WTC11 (cell line): ENCODE measurements at regions not wholly inside any gene's neighbourhood (a gene's known extent, or its start where the extent isn't known, plus 50 kb on each side); places are given as distances from the start of the nearest gene placed in this dataset.

Experiments used
- ATAC-seq: fragments of 200-7000 bp; cut with Tn5 transposase; 2 replicates; pipeline ENCODE4 v1.10.0; 2021; ENCODE audit warnings: mild to moderate bottlenecking, moderate library complexity
- CTCF ChIA-PET: fragments of 300-600 bp; sonication (Branson Sonifier 250); formaldehyde crosslinking; loops from one replicate; lab custom pipeline; 2021; ENCODE audit warnings: antibody characterized with exemption; lab: Charles Lee
- POLR2A ChIA-PET: fragments of 350-600 bp; sonication (Branson Sonifier 250); formaldehyde crosslinking; loops from one replicate; lab custom pipeline; 2021; ENCODE audit warnings: antibody characterized with exemption; lab: Charles Lee
- DNase-seq: peaks from one replicate; pipeline ENCODE4 v3.0.0; 2021; ENCODE audit warnings: low spot score
- H3K27ac Mint-ChIP-seq: 2 replicates; pipeline ENCODE4 v1.8.0; 2021; ENCODE audit warnings: mixed read lengths
- H3K27me3 Mint-ChIP-seq: 2 replicates; pipeline ENCODE4 v1.8.0; 2021; ENCODE audit warnings: low read depth, mild to moderate bottlenecking, moderate library complexity, mixed read lengths
- H3K36me3 Mint-ChIP-seq: 2 replicates; pipeline ENCODE4 v1.8.0; 2021; ENCODE audit warnings: mixed read lengths
- H3K4me1 Mint-ChIP-seq: 2 replicates; pipeline ENCODE4 v1.8.0; 2022; ENCODE audit warnings: mixed read lengths
- H3K4me3 Mint-ChIP-seq: 2 replicates; pipeline ENCODE4 v1.8.0; 2021; ENCODE audit warnings: mild to moderate bottlenecking, moderate library complexity, mixed read lengths
- H3K9me3 Mint-ChIP-seq: 2 replicates; pipeline ENCODE4 v1.8.0; 2021; ENCODE audit warnings: mixed read lengths
- CREB1 ChIP-seq: sonication (generic); formaldehyde crosslinking; IDR thresholded peaks from 2 replicates; pipeline ENCODE4 v1.8.0; 2023; ENCODE audit warnings: mild to moderate bottlenecking, missing genetic modification reagents
- CREM ChIP-seq: sonication (generic); formaldehyde crosslinking; IDR thresholded peaks from 2 replicates; pipeline ENCODE4 v1.8.1; 2022; ENCODE audit warnings: mild to moderate bottlenecking, missing genetic modification reagents, moderate library complexity
- E2F5 ChIP-seq: sonication (generic); formaldehyde crosslinking; IDR thresholded peaks from 2 replicates; pipeline ENCODE4 v1.8.1; 2022; ENCODE audit warnings: mild to moderate bottlenecking, moderate library complexity, missing genetic modification reagents
- HMGA2 ChIP-seq: fragments of 250-450 bp; sonication (Bioruptor Pico); IDR thresholded peaks from 2 replicates; pipeline ENCODE4 v1.4.0; 2021; ENCODE audit warnings: mild to moderate bottlenecking, moderate library complexity
- IRF2 ChIP-seq: sonication (generic); formaldehyde crosslinking; IDR thresholded peaks from 2 replicates; pipeline ENCODE4 v1.8.0; 2022; ENCODE audit warnings: low read depth, missing genetic modification reagents, borderline replicate concordance
- MAX ChIP-seq: sonication (generic); formaldehyde crosslinking; IDR thresholded peaks from 2 replicates; pipeline ENCODE4 v1.8.0; 2022; ENCODE audit warnings: mild to moderate bottlenecking, missing genetic modification reagents
- MYBL2 ChIP-seq: sonication (generic); formaldehyde crosslinking; IDR thresholded peaks from 2 replicates; pipeline ENCODE4 v1.8.1; 2023; ENCODE audit warnings: mild to moderate bottlenecking, moderate library complexity, missing genetic modification reagents
- NFATC4 ChIP-seq: fragments of 250-450 bp; sonication (Bioruptor Pico); IDR thresholded peaks from 2 replicates; pipeline ENCODE4 v1.9.0; 2021; ENCODE audit warnings: mild to moderate bottlenecking
- OVOL2 ChIP-seq: fragments of 250-450 bp; sonication (Bioruptor Pico); IDR thresholded peaks from 2 replicates; pipeline ENCODE4 v1.9.0; 2021; ENCODE audit warnings: mild to moderate bottlenecking, borderline replicate concordance
- PREB ChIP-seq: sonication (generic); formaldehyde crosslinking; IDR thresholded peaks from 2 replicates; pipeline ENCODE4 v1.8.1; 2022; ENCODE audit warnings: mild to moderate bottlenecking, missing genetic modification reagents, moderate library complexity, borderline replicate concordance
- PRRX2 ChIP-seq: fragments of 250-450 bp; sonication (Bioruptor Pico); IDR thresholded peaks from 2 replicates; pipeline ENCODE4 v1.8.0; 2021; ENCODE audit warnings: mild to moderate bottlenecking
- SMAD3 ChIP-seq: sonication (generic); formaldehyde crosslinking; IDR thresholded peaks from 2 replicates; pipeline ENCODE4 v1.8.0; 2022; ENCODE audit warnings: missing genetic modification reagents, mild to moderate bottlenecking, borderline replicate concordance
- SOX15 ChIP-seq: fragments of 250-450 bp; sonication (Bioruptor Pico); IDR thresholded peaks from 2 replicates; pipeline ENCODE4 v1.9.0; 2021; ENCODE audit warnings: mild to moderate bottlenecking
- ZNF219 ChIP-seq: sonication (generic); formaldehyde crosslinking; IDR thresholded peaks from 2 replicates; pipeline ENCODE4 v1.8.0; 2023; ENCODE audit warnings: missing genetic modification reagents, mild to moderate bottlenecking, borderline replicate concordance
- ZNF317 ChIP-seq: sonication (generic); formaldehyde crosslinking; IDR thresholded peaks from 2 replicates; pipeline ENCODE4 v1.8.1; 2023; ENCODE audit warnings: low read depth, mild to moderate bottlenecking, moderate library complexity, missing genetic modification reagents, borderline replicate concordance
- ZNF423 ChIP-seq: fragments of 250-450 bp; sonication (Bioruptor Pico); IDR thresholded peaks from 2 replicates; pipeline ENCODE4 v2.1.2; 2022; ENCODE audit warnings: mild to moderate bottlenecking, moderate library complexity
- TF ChIP-seq, protein P1 (sequence below): sonication (generic); formaldehyde crosslinking; IDR thresholded peaks from 2 replicates; pipeline ENCODE4 v1.8.1; 2022; ENCODE audit warnings: low read depth, mild to moderate bottlenecking, moderate library complexity, missing genetic modification reagents, borderline replicate concordance
- TF ChIP-seq, protein P2 (sequence below): fragments of 250-450 bp; sonication (Bioruptor Pico); IDR thresholded peaks from 2 replicates; pipeline ENCODE4 v1.9.0; 2021; ENCODE audit warnings: mild to moderate bottlenecking
- TF ChIP-seq, protein P3 (sequence below): fragments of 250-450 bp; sonication (Bioruptor Pico); IDR thresholded peaks from 2 replicates; pipeline ENCODE4 v1.9.0; 2021; ENCODE audit warnings: moderate library complexity, mild to moderate bottlenecking, inconsistent platforms, borderline replicate concordance
- TF ChIP-seq, protein P4 (sequence below): sonication (generic); formaldehyde crosslinking; IDR thresholded peaks from 2 replicates; pipeline ENCODE4 v1.8.0; 2022; ENCODE audit warnings: missing genetic modification reagents
- TF ChIP-seq, protein P5 (sequence below): sonication (generic); formaldehyde crosslinking; IDR thresholded peaks from 2 replicates; pipeline ENCODE4 v1.8.0; 2023; ENCODE audit warnings: mild to moderate bottlenecking, missing genetic modification reagents

- no peak overlapping the region for H3K27ac Mint-ChIP-seq
- H3K4me3 Mint-ChIP-seq = no peak overlapping the region
- H3K36me3 Mint-ChIP-seq = peaks cover 7% of the 10 kb centered on the region
- H3K27me3 Mint-ChIP-seq = no peaks in the 10 kb centered on the region
- TF ChIP-seq E2F5 (CRISPR knock-in tag) (no peak), PRRX2 (CRISPR knock-in tag) (no peak), ZNF219 (no peak)
- TF ChIP-seq, protein P1, sequence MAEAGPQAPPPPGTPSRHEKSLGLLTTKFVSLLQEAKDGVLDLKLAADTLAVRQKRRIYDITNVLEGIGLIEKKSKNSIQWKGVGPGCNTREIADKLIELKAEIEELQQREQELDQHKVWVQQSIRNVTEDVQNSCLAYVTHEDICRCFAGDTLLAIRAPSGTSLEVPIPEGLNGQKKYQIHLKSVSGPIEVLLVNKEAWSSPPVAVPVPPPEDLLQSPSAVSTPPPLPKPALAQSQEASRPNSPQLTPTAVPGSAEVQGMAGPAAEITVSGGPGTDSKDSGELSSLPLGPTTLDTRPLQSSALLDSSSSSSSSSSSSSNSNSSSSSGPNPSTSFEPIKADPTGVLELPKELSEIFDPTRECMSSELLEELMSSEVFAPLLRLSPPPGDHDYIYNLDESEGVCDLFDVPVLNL (CRISPR knock-in tag) = no peak
- ChIA-PET CTCF (no interaction called here), POLR2A (no interaction called here)
- H3K9me3 Mint-ChIP-seq = peaks cover 7% of the 10 kb centered on the region
- ATAC-seq (no peak), DNase-seq (no peak)
- H3K4me1 Mint-ChIP-seq = peaks cover 5% of the 10 kb centered on the region
Measured at GRCh38 chr3:166243511-166243910, 406.3 kb upstream of the BCHE start.

DNA sequence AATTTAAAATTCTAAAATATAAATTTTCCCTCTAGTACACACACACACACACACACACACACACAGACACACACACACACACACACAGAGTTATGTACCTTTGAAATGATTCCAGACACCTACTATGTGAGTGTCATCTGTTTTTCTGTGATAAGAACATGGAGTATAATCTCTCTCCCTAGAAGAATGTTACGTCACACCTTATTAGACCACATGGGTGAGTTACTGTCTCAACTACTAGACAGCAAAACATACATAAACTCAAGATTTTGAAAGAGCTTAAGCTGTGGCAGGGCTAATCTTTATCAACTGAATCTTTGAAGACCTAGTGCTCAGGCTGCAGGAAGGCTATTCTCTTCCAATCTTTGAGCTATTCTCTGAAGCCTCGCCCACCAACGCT lies 385.9 kb upstream of the BCHE start:
- no peak overlapping the region for H3K4me3 Mint-ChIP-seq
- no peak for DNase-seq
- TF ChIP-seq MYBL2 (CRISPR knock-in tag) = no peak
- TF ChIP-seq, protein P1 (CRISPR knock-in tag) = no peak
- TF ChIP-seq, protein P2, sequence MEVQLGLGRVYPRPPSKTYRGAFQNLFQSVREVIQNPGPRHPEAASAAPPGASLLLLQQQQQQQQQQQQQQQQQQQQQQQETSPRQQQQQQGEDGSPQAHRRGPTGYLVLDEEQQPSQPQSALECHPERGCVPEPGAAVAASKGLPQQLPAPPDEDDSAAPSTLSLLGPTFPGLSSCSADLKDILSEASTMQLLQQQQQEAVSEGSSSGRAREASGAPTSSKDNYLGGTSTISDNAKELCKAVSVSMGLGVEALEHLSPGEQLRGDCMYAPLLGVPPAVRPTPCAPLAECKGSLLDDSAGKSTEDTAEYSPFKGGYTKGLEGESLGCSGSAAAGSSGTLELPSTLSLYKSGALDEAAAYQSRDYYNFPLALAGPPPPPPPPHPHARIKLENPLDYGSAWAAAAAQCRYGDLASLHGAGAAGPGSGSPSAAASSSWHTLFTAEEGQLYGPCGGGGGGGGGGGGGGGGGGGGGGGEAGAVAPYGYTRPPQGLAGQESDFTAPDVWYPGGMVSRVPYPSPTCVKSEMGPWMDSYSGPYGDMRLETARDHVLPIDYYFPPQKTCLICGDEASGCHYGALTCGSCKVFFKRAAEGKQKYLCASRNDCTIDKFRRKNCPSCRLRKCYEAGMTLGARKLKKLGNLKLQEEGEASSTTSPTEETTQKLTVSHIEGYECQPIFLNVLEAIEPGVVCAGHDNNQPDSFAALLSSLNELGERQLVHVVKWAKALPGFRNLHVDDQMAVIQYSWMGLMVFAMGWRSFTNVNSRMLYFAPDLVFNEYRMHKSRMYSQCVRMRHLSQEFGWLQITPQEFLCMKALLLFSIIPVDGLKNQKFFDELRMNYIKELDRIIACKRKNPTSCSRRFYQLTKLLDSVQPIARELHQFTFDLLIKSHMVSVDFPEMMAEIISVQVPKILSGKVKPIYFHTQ (CRISPR knock-in tag) = no peak
- no peak for TF ChIP-seq MAX (CRISPR knock-in tag)
- TF ChIP-seq SOX15 (CRISPR knock-in tag) = no peak
- TF ChIP-seq, protein P3, sequence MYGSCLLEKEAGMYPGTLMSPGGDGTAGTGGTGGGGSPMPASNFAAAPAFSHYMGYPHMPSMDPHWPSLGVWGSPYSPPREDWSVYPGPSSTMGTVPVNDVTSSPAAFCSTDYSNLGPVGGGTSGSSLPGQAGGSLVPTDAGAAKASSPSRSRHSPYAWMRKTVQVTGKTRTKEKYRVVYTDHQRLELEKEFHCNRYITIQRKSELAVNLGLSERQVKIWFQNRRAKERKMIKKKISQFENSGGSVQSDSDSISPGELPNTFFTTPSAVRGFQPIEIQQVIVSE (CRISPR knock-in tag) = no peak
- TF ChIP-seq, protein P4, sequence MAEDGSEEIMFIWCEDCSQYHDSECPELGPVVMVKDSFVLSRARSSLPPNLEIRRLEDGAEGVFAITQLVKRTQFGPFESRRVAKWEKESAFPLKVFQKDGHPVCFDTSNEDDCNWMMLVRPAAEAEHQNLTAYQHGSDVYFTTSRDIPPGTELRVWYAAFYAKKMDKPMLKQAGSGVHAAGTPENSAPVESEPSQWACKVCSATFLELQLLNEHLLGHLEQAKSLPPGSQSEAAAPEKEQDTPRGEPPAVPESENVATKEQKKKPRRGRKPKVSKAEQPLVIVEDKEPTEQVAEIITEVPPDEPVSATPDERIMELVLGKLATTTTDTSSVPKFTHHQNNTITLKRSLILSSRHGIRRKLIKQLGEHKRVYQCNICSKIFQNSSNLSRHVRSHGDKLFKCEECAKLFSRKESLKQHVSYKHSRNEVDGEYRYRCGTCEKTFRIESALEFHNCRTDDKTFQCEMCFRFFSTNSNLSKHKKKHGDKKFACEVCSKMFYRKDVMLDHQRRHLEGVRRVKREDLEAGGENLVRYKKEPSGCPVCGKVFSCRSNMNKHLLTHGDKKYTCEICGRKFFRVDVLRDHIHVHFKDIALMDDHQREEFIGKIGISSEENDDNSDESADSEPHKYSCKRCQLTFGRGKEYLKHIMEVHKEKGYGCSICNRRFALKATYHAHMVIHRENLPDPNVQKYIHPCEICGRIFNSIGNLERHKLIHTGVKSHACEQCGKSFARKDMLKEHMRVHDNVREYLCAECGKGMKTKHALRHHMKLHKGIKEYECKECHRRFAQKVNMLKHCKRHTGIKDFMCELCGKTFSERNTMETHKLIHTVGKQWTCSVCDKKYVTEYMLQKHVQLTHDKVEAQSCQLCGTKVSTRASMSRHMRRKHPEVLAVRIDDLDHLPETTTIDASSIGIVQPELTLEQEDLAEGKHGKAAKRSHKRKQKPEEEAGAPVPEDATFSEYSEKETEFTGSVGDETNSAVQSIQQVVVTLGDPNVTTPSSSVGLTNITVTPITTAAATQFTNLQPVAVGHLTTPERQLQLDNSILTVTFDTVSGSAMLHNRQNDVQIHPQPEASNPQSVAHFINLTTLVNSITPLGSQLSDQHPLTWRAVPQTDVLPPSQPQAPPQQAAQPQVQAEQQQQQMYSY (CRISPR knock-in tag) = no peak
- TF ChIP-seq PREB (CRISPR knock-in tag) = no peak
- TF ChIP-seq ZNF317 = no peak
- TF ChIP-seq SMAD3 (CRISPR knock-in tag) = no peak
- TF ChIP-seq OVOL2 = no peak
- no peak for TF ChIP-seq IRF2 (CRISPR knock-in tag)
- no peak for TF ChIP-seq NFATC4 (CRISPR knock-in tag)
- TF ChIP-seq CREB1 (CRISPR knock-in tag) = no peak
- no peak for TF ChIP-seq CREM (CRISPR knock-in tag)
- TF ChIP-seq, protein P5, sequence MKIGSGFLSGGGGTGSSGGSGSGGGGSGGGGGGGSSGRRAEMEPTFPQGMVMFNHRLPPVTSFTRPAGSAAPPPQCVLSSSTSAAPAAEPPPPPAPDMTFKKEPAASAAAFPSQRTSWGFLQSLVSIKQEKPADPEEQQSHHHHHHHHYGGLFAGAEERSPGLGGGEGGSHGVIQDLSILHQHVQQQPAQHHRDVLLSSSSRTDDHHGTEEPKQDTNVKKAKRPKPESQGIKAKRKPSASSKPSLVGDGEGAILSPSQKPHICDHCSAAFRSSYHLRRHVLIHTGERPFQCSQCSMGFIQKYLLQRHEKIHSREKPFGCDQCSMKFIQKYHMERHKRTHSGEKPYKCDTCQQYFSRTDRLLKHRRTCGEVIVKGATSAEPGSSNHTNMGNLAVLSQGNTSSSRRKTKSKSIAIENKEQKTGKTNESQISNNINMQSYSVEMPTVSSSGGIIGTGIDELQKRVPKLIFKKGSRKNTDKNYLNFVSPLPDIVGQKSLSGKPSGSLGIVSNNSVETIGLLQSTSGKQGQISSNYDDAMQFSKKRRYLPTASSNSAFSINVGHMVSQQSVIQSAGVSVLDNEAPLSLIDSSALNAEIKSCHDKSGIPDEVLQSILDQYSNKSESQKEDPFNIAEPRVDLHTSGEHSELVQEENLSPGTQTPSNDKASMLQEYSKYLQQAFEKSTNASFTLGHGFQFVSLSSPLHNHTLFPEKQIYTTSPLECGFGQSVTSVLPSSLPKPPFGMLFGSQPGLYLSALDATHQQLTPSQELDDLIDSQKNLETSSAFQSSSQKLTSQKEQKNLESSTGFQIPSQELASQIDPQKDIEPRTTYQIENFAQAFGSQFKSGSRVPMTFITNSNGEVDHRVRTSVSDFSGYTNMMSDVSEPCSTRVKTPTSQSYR = no peak
- TF ChIP-seq ZNF423 = no peak
- TF ChIP-seq HMGA2 (CRISPR knock-in tag) = no peak
- no peak overlapping the region for H3K27ac Mint-ChIP-seq
- H3K4me1 Mint-ChIP-seq = no peaks in the 10 kb centered on the region
- no peaks in the 10 kb centered on the region for H3K27me3 Mint-ChIP-seq
- no peaks in the 10 kb centered on the region for H3K9me3 Mint-ChIP-seq
- no peak for ATAC-seq
- ChIA-PET POLR2A (no interaction called here), CTCF (no interaction called here)
- no peaks in the 10 kb centered on the region for H3K36me3 Mint-ChIP-seq
